ENCODE measurements at regions not wholly inside any gene's neighbourhood (a gene's known extent, or its start where the extent isn't known, plus 50 kb on each side); places are given as distances from the start of the nearest gene placed in this dataset.

DNA sequence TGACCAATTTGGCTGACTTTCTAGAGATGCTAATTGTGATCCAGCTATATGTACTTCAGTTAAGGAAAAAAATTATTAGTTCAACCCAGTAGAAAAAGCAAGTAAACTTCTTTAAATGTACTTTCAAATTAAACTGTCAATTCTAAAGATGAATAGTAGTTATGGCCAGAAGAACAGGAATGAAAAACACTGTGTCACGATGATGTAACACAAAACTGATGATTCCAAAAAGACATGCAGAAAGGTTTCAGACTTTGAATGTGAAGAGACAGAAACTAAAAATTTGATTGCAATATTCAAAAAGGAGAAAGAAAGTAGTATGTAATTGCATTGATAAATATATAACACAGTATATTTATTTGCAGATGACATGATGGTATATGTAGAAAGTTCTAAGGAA is 127.3 kb upstream of the NR4A3 start:
- Histone ChIP-seq H2BK120ac (ENCODE audit: low read depth, low read length, poor library complexity, severe bottlenecking) (no peak overlapping the region), H3K79me1 (ENCODE audit: insufficient read depth, low read depth, low read length, poor library complexity, severe bottlenecking) (no peaks in the 10 kb centered on the region), H2AK5ac (ENCODE audit: insufficient read length, low read length) (no peak overlapping the region), H4K8ac (replicated peaks; ENCODE audit: insufficient read length, low read depth, low read length) (no peak overlapping the region), H3K56ac (ENCODE audit: insufficient read length, low read depth, low read length) (no peak overlapping the region), H2BK12ac (ENCODE audit: insufficient read length, low read depth, low read length) (no peak overlapping the region), H2BK5ac (ENCODE audit: insufficient read length, low read length) (no peak overlapping the region), H3K9ac (ENCODE audit: extremely low read depth, insufficient read length, low read length) (no peak overlapping the region), H3K18ac (ENCODE audit: insufficient read length, low read depth, low read length) (no peak overlapping the region), H2BK15ac (ENCODE audit: low read depth, low read length) (no peak overlapping the region), H3T11ph (ENCODE audit: low read length) (no peak overlapping the region), H3K9me3 (ENCODE audit: control insufficient read depth, low read depth, low read length) (no peaks in the 10 kb centered on the region), H3K23me2 (ENCODE audit: insufficient read length, low read depth, low read length, poor library complexity, severe bottlenecking) (no peaks in the 10 kb centered on the region), H3K27me3 (ENCODE audit: insufficient read depth, low read length) (no peaks in the 10 kb centered on the region), H2AFZ (ENCODE audit: low read length) (no peak overlapping the region), H4K20me1 (ENCODE audit: control insufficient read depth, insufficient read depth, insufficient read length) (no peaks in the 10 kb centered on the region), H3K4ac (ENCODE audit: low read depth, low read length) (no peak overlapping the region), H4K5ac (ENCODE audit: insufficient read length, low read depth, low read length) (no peak overlapping the region), H3K23ac (ENCODE audit: insufficient read length, low read depth, low read length) (no peak overlapping the region), H3K79me2 (ENCODE audit: insufficient read depth, low read length) (no peaks in the 10 kb centered on the region), H3K4me1 (ENCODE audit: insufficient read depth, low read length) (no peaks in the 10 kb centered on the region), H4K91ac (ENCODE audit: insufficient read length, low read depth, low read length) (no peak overlapping the region), H3K4me2 (ENCODE audit: insufficient read depth, insufficient read length, low read length) (no peak overlapping the region), H3K27ac (ENCODE audit: insufficient read length, low read depth, low read length) (no peak overlapping the region), H2BK20ac (ENCODE audit: low read depth, low read length, poor library complexity, severe bottlenecking) (no peak overlapping the region), H3K14ac (ENCODE audit: insufficient read depth, low read length) (no peak overlapping the region)
- Mint-ChIP-seq H3K36me3 (ENCODE audit: insufficient read depth in 1 of 3, low read depth in 3 of 3) (no peaks in the 10 kb centered on the region), H3K27me3 (ENCODE audit: low read depth) (no peaks in the 10 kb centered on the region), H3K27ac (no peak overlapping the region), H3K4me1 (peaks cover 4 to 6% of the 10 kb centered on the region in 2 experiments; a peak in 2 of 4 replicates), H3K4me3 (no peak overlapping the region), H3K9me3 (peaks cover 6 to 12% of the 10 kb centered on the region in 2 experiments; a peak in 3 of 5 replicates)
- DNase-seq, result no peak
- WGBS (ENCODE audit: extremely low coverage, insufficient read length, low lambda C conversion rate), result no CpG with 5 or more reads among the region's 1 CpG
- no peak for TF ChIP-seq CTCF (conservative IDR thresholded peaks at IDR 0.05)
